ENCODE measurements at regions not wholly inside any gene's neighbourhood (a gene's known extent, or its start where the extent isn't known, plus 50 kb on each side); places are given as distances from the start of the nearest gene placed in this dataset.
"Not testable (repeated sequence)": the region's sequence is repeated elsewhere in the genome, so short reads cannot be mapped to it uniquely, and the experiment has no call there.

DNA sequence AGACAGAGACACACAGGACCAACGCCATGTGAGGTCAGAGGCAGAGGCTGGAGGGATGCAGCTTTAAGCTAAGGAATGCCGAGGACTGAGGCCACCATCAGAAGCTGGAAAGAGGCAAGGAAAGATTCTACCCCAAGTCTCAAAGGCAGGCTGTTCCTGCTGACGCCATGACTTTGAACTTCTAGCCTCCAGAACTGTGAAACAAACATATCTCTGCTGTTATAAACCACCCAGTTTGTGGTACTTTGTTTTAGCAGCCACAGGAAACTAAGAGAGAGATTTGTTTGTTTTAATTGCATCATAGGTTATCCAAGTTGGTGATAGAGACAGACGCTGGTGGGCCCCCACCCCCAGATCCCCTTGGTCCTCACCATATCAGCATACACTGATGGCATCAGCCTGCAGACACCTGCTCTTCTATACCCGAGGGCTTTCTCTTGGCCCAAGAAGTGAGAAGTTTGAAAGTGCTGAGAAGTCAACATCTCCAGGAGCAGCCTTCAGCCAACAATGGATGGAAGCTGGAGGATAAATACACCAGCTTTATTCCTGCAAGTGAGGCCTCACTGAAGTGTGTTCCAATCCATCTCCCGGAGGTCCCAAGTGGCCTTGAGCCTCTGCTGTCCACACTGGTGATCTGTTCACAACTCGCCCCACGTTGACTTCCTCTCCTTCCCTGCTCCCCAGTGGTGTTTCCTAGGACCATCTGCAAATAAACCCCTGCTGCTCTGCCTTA, 154.7 kb downstream of the BTBD3 start:
- no peak for DNase-seq (ENCODE audit: low spot score)

DNA sequence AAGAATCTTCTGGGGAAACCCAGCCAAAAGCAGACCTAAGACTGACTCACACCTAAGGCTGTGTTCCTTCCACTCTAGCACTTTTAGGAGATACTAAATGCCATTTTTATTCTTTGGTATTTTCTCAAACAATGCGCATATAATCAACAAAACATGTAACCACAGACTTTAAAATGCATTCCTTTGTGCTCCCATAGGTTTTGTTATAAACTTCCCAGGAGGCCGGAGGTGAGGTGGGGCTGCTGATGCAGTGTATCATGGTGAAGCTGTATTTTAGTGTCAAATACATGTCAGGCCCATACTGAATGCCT, 155.2 kb downstream of the BTBD3 start:
- no peak for DNase-seq (ENCODE audit: low spot score)

DNA sequence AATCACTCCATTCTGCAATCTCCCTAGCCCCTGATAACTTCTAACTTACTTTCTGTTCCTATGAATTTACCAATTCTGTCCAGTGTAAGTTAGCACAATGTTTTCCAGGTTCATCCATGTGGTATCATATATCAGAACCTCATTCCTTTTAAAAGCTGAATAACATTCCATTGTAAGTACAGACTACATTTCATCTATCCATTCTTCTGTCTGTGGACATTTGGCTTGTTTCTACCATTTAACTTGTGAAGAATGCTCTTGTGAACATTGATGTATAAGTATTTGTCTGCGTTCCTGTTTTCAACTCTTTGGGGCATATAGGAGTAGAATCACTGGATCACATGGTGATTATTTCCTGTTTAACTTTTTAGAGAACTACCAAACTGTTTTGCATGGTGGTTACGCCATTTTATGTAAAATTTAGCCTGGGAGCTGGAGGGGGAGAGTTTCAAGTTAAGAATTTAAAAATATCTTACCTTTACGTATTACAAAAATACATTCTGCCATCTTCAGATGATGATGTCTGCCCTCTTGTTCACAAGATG, 156.5 kb downstream of the BTBD3 start:
- DNase-seq (ENCODE audit: low spot score): no peak

DNA sequence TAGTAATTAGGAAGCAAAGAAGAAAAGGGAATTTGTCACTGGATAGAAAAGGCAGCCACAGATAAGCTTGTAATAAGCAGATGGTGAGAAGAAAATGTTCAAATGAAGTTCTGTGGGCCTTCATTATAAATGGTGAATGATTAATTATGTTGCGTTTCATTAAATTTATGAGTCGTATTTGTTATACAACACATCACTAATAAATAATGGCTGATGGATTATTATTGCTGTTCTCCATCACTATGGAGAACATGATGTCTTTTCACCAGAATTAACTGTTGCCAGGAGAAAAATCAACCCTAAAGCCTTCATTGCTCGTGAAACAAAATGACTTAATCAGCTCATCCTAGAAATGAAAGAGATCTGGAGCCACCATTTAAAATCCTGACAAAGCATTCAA, 158.5 kb downstream of the BTBD3 start:
- DNase-seq (ENCODE audit: low spot score): no peak

DNA sequence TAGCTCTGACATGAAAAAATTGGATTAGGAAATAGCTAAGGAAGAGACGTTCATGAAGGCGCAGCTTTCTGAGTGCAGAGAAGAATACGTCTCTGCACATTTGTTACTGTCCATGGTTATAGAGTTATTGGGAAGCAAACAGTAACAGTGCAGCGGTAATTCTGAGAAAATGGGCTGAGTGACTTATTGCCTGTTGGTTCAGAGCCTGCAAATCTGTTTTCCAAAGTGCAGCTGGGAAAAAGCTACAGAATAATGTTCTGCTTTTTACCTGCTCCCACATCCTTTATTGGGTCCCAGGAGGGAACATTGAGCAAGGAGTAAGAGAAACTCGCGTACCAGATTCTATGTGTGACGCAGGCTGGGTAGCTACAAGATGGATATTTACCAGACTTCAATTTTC, 160.2 kb downstream of the BTBD3 start:
- DNase-seq (ENCODE audit: low spot score): no peak

DNA sequence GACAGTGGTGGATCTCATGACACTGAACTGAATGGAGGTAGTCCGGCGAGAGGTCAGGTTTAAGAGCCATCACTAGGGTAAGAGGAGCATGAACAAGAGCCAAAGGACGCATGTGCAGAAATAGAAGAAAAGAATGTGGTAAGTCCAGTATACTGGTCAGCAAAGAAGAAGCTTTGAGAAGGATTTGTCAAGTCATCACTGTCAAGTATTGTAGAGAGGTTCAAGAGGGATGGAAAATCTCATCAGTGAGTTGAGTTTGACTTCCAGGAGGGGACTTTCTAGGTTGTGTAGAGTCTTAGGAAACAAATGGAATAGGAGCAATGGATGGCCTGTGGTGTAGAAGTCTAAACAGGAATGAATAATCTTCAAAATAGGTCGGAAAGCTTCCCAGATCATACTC, 161.8 kb downstream of the BTBD3 start:
- DNase-seq (ENCODE audit: low spot score): no peak

DNA sequence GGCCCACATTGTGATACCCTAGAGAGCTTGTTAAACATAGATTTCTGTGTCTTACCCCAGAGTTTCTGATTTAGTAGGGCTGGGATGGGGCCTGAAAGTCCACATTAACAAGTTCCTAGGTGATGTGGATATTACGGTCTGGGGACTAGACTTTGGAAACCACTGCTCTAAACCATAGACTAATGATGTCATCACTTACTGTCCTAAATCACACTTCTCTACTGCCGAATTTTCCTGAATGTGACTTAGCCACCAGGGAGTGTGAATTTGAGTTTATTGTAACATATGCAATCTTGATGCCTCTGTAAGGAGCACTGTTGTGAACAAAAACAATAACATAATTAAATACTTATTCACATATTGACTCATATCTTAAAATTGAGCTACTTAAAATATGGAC, 165.6 kb downstream of the BTBD3 start:
- DNase-seq (ENCODE audit: low spot score): no peak

DNA sequence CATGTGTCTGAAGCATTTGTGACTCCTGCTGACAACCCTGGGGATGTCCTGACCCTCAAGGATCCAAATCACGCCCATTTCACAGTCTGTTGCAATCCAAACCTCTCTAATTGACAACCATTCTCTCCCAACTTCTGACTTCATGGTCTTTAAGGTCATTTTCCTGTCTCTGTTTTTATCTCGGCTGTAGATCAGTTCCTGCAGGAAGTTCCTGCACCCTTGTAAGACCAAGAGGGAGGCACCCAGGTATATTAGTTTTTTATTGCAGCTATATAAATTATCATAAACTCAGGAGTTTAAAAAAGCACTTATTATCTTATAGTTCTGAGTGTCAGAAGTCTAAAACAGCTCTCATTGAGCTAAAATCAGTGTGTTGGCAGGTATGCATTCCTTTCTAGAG, 166.8 kb downstream of the BTBD3 start:
- no peak for DNase-seq (ENCODE audit: low spot score)

DNA sequence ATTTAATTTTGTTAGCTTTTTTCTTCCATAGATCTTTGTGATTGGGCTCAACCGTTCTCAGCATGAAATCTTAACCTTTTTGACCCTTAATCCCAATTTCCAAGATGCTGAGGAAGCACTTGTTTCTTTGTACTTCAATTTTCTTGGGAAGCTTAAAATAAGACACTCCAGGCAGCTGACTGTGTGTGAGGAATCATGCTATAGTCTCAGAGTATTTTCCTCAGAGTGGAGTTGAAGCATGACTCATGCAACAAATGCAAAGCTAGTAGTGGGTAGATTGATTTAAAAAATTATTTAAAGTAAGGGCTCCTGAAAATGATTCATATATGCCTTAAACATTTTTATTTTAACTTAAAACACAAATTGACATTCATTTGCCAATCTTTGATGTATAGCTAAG, 168.7 kb downstream of the BTBD3 start:
- DNase-seq (ENCODE audit: low spot score): peak; percentile 21

DNA sequence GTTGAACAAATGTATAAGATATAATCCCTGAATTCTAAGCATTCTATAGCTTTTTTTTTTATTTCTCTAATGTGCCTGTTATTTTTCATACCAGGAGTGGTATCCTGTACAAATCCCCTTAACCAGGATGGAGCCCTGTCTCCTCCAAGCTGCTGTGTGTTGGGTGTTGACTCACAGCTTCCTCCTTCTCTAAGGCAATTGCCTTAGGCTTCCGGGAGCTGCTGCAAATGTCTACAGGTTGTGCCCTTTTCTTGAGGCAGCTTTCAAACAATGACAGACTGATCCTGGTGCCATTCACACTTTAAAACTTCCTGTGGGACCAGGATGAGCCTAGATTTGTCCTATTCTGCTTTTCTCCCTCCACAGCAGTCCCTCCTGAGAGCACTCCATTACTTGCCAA, 173.2 kb downstream of the BTBD3 start:
- no peak for DNase-seq (ENCODE audit: low spot score)

DNA sequence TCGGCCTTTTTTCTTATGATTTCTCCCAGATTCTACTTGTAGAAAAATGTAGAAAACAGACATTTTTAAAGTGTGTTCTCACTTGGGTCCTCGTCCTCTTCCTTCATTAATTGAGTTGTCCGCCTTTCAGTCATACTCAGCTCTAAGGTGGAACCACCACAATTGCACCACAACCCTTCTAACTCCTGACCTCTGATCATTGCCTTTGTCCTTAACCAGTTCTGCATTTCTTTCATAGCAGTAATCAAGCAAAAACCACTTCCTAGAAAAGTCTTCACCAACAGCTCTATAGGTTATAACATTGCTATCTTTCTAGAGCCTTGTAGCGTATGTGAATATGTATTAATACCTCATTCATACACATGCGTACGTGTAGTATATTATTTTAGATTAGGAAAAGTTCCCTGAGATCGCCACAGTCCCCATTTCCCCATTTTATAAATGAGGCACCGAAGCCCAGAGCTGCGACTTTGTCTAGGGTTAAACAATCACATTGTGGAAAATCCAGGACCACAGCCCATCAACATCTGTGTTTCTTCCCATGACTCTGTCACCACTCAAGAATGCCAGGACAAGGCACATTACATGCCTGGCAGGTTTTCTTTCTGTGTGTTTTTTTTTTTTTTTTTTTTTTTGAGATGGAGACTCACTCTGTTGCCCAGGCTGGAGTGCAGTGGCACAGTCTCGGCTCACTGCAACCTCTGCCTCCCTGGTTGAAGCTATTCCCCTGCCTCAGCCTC, 175.5 kb downstream of the BTBD3 start:
- DNase-seq (ENCODE audit: low spot score): no peak

DNA sequence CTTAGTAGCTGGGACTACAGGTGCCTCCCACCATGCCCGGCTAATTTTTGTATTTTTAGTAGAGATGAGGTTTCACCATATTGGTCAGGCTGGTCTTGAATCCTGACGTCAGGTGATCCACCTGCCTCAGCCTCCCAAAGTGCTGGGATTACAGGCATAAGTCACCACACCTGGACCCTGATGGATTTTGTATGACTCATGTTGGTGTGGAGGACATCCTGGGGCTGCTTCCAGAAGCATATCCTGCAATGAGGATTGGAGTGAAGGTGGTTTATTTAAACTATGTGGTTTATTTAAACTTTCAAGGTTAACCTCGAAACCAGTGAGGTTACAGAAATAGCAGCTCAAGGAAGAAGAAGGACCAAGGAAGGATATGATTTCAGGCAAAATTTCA, 176.1 kb downstream of the BTBD3 start:
- not testable (repeated sequence) for DNase-seq (ENCODE audit: low spot score)

DNA sequence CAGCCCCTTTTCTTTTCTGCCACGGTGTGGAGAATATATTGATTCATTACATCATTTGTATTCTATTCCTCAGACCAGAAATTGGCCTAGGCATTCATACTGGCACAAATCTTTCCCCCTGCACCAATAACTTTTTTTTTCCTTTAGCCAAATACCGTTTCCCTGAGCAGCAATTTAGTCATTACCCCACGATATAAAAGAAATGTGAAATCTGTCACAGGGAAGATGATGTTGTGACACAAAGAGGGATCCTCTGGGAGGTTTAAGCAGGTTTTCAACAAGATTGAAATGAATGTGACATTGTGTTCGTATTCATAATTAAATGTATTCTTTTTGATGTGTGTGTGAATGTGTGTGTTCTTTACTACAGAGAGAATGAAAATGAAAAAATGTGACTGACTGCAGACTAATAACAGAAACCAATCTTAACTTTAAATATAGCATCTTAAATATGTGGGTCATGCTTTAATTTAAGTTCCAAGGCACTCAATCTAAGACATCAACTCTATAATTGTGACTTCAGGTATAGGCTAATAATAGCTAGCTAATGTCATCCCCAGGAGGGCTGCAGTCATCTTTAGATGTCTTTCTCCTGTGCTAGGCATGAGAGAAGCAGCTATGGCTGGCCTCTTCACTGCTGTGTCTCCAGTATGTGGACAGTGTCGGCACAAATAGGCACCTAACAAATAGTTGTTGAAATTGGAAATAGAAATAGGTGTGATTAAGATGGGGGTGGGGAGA, 177.7 kb downstream of the BTBD3 start:
- DNase-seq (ENCODE audit: low spot score): peak; percentile 20

DNA sequence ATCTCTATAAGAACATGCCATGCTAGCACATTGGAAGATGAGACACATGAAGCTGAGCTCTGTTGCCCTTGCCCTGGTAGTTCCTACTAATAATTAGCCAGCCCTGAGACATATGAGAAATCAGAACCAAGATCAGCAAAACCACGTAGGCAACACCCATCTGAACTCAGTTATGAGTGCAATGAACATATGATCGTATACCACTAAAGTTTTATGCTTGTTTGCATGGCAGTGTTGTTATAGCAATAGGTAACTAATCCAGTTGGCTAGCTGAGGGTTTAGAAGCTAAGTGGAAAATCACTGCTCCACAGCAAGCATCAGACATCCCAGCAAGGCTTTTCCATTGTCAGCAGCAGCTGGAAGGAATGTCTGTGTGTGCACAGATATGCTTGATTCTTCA, 180.7 kb downstream of the BTBD3 start:
- no peak for DNase-seq (ENCODE audit: low spot score)

DNA sequence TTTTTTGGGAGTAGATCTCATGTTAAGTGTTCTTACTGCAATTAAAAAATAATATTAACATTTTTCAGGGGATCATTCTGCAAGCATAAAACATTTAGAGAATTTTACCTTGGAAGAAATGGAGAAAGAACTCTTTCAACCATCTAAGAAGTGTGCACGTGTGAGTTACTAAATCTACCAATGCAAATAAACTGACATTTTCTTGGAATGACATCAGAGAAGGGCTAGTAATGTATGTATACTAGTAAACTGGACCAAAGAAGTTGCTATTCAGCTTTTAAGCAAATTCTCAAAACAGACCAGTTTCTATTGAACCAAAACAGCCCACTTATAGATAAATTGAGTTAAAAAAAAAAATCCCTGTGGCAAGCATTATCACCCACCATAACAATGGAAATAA, 191.2 kb downstream of the BTBD3 start:
- no peak for DNase-seq (ENCODE audit: low spot score)

DNA sequence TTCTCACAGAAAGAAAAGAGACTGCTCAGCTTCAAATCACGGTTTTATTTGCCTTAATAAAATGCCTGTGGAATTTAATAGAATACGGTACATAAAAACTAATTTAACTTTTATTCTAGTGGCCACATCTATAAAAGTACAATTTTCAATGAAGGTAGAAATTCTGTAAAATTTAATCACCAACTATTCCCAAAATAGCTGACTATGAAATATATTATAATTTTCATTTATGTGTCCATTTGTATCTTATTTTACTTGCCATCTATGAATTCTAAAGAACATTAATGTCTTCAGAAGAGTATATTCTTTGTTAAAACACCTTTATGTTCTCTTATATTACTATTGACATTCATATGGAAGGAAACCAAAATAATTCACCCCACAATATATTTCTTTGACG, 192.6 kb downstream of the BTBD3 start:
- no peak for DNase-seq (ENCODE audit: low spot score)

DNA sequence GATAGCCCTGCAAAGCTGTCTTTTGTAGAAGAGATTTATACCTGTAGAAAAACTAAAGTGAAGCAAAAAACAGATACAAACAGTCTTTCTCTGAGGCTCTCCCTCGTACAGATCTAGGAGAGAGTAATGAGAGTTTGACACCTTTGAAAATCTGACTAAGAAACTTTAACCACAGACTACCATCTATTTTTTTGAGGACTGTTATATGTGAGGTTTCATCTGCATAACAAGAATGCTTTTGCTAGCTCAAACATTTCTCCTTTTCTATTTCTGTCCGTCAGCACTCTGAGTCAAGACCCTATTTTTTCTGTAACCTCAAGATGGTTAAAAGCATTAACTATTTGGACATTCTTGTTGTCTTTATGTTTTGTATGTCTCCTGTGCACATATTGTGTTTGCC, 193.0 kb downstream of the BTBD3 start:
- DNase-seq (ENCODE audit: low spot score): no peak

DNA sequence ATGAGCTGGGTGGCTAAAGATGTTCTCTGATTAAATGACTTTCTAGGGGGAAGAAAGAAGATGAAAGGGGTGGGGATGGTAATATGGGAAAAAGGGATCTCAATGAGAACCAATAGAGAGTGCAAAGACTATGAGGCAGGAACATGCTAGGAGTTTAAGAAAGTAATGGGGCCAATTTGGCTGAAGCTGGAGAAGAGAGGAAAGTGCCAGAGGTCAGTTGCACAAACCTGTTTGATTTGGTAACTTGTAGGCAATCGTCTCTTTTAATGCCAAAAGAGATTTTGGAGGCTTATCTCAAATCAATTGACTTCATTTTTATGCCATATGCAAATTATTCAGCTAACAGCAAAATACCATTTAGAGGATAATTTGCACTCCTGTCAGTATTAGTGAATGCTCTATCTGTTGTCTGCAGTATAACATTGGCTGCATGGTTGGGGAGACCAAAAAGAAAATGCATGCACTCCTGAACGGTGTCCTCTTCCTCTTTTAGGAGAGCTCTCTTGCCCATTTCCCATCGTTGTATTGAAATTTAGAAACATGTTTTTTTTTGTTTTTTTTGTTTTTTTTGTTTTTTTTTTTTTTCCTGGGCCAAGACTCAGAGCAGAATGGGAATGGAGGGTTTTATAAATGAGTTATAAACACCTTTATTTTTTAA, 193.9 kb downstream of the BTBD3 start:
- no peak for DNase-seq (ENCODE audit: low spot score)

DNA sequence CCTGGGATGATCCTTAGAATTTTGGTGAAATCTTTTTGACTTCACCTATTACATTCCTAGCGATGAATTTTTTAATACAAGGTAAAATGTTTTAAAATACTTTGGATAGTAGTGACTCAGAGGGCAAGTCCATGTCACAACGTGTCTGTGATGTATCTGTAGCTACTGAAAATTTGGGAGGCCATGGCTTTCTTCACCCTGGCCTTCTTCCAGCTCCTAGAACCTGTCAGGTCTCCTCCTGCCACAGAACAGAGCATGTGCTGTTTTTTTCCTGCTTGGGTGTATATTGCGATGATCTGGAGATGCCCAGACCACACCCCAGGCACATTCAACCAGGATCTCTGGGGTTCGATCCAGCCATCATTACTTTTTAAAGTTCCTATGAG, 194.4 kb downstream of the BTBD3 start:
- no peak for DNase-seq (ENCODE audit: low spot score)

DNA sequence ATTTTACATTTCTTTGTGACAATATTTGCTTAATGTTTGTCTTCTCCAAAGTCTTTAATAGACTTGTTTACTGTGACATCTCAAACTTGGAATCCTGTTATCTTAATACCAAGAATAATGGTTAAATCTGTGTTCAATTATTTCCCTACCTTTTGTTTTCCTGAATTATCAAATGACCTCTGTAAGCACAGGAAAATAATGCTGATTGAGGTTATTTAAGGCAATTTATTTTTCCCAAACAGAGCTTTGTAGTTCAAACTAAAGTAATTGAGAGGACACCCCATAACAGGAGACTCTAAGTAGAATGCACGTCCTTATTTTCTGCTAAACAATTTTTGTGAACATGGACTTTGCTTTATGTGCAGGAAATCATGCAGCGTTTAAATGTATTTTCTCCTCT, 195.0 kb downstream of the BTBD3 start:
- no peak for DNase-seq (ENCODE audit: low spot score)

DNA sequence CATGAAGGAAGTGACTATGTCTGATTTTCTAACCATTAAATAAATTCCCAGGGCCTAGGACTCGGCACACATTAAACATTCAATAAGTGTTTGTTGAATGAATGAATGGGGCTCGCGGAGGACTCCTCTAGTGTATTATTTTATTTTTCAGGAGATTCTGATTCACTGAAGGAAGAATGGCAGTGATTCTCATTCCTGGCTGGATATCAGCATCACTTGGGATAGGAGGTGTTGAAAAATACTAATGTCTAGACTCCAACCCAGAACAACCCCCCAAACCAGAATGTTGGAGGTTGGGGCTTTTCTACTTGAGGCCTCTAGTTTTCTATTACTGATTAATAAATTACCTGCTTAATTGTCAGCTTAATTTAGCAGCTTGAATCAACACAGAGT, 195.4 kb downstream of the BTBD3 start:
- DNase-seq (ENCODE audit: low spot score): no peak

Measured in putamen (tissue), 1 donor.